Activated gamma-delta T cell treated with Interleukin-2 at 50 U/mL for 16 hours (primary cell): ENCODE measurements at regions not wholly inside any gene's neighbourhood (a gene's known extent, or its start where the extent isn't known, plus 50 kb on each side); places are given as distances from the start of the nearest gene placed in this dataset.
"Not testable (repeated sequence)": the region's sequence is repeated elsewhere in the genome, so short reads cannot be mapped to it uniquely, and the experiment has no call there.

Experiments used
- DNase-seq: peaks from one replicate; pipeline ENCODE4 v3.0.0-alpha.2; 2020

- DNase-seq, result no peak
These were observed 135.8 kb downstream of the PLCE1 start for GRCh38 chr10:94129393-94130130.

DNA sequence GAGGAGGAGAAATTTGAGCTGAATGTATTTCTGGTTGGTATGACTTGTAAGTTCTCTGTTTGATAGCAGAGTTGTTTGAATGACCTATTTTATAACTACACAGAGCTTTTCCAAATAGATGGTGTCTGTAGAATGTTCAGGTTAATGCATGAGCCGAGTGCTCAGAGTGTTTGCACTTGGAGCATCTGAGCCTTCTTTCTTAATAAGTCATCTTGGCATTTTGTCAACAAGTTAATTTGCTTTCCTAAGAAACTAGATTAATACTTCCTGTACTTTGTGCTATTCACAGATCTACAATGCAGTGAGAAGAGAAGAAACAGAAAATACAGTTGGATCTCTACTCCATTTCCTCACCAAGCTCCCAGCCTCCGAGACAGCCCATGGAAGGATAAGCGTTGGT, 138.2 kb downstream of the PLCE1 start:
- no peak for DNase-seq

DNA sequence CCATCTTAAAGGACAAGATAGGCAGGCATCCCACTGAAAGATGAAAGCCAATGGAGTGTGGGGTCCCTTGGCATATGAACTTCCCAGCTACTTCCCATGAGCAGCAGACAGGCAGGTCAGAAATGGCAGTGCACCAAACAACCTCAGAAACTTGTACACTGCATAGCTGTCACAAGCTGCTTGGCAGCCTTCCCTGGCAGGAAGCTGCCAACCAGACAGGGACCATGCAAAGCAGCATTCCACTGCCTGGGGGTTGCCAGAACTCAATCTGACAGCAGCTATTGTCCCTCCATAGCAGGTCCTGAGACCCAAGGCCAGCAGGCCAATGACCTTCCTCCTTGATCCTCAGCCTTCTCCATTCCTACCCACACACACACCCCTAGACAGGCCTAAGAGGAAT, 139.5 kb downstream of the PLCE1 start:
- no peak for DNase-seq

DNA sequence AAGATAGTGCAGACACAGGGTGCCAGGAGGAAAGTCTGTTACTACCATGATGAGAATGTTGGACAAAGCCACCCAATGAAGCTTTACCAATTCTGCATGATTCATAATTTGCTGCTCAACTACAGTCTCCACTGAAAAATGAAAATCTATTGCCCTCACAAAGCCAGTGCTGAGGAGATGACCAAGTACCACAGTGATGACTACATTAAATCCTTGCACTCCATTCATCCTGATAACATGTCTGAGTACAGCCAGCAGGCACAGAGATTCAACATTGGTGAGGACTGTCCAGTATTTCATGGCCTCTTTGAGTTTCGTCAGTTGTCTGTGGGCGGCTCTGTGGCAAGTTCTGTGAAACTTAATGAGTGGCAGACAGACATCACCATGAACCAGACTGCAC, 144.0 kb downstream of the PLCE1 start:
- no peak for DNase-seq

GRCh38 chr10:94138391-94138790, 144.7 kb downstream of the PLCE1 start:
- DNase-seq, result no peak

DNA sequence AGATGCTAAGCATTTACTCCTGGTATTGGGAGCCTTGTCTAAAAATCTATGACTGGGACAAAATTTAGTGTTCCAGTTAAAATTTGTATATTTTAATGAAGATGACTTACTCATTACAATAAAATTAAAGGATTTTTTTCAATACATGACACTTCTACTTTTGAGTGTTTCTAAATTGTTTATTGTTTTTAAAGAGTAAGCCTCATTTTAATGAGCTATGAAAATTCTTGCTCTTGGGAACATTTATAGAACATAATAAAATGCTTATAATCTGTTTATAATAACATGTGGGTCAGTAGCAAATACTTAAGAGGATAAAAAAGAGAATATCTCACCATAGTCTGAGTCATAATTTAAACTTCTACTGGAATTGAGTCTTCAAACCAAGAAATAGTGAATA, 149.5 kb downstream of the PLCE1 start:
- DNase-seq, result no peak

GRCh38 chr10:94146313-94146712, 152.6 kb downstream of the PLCE1 start:
- DNase-seq, result no peak

GRCh38 chr10:94146746-94147145, 153.0 kb downstream of the PLCE1 start:
- DNase-seq, result no peak

DNA sequence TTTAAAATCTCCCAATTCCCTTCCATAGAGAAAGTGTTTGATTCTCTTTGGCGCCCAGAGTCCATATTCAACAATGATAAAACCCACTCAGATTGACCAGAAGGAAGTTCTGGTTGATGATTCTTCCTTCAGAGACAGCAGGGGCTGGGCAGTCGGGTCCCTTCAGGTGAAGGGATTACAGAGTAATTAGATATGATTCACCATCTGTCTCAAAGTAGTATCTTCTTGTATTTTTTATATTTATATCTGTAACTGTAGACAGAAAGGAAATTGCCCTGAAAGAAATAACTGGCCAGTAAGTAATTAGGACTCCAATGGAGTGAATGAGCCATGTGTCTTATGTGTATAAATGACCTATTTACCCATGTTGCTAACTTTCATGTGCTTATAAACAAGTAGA, 156.0 kb downstream of the PLCE1 start:
- no peak for DNase-seq

DNA sequence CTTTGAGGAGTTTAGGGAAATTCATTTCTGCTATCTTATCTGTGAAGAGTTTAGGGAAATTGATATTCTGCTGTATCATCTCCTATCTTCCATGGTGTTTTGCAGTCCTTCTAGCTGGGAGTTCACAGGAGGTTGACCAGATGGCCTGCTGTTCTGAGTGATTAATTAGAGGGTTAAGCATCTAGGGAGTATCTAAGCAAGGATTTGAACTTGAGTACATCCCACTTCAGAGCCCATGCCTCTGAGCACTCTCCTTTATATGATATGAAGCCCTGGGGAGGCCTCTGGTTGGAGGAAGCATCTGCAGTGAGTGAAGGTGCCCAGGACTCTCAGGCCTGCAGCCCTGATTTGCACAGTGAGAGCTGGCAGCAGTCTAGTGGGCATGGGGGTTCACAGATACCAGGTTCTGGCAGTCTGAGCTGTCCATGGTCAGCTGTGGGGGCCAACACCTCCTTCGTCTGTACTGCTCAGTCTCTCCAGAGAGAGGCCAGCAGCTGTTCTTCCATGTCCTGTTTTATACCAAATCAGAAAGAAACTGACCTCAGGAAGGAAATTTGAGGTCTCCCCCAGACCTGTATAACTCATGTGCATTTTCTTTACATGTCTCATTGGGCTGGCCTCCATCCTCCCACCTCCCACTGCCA, 156.9 kb downstream of the PLCE1 start:
- DNase-seq, result no peak

DNA sequence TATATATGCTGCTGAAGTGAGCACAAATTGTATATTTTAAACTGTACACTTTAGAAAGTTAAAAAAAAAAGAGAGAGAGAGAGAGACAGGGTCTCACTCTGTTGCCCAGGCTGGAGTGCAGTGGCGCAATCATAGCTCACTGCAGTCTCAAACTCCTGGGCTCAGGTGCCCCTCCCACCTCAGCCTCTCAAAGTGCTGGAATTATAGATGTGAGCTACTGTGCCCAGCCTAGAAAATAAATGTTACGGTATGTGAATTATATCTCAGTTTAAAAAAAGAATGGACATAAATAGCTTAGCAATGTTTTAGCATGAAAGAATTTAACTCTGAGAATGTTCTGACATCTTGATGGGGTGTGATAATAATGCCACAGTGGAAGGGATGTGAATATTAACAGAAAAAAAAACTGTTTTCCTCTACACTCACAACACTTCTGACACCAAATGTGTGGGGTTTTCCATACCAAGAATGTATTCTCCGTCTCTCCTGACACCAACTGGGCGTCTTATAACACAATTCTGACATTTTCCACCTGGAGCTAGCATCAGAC, 162.1 kb downstream of the PLCE1 start:
- DNase-seq, result no peak

DNA sequence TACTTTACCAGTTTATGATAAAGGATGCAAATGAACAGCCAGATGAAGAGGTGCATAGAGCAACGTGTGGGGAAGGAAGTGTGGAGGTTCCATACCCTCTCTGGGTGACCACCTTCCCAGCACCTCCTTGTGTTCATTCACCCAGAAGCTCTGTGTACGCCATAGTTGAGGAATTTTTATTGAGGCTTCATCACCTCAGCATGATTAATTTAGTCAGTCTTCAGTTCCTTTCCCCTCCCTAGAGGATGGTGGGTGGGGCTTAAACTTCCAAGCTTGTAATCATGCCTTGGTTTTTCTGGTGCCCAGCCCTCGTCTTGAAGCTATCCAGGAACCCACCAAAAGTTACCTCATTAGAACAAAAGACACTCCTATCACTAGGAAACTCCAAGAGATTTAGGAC, 162.7 kb downstream of the PLCE1 start:
- no peak for DNase-seq

DNA sequence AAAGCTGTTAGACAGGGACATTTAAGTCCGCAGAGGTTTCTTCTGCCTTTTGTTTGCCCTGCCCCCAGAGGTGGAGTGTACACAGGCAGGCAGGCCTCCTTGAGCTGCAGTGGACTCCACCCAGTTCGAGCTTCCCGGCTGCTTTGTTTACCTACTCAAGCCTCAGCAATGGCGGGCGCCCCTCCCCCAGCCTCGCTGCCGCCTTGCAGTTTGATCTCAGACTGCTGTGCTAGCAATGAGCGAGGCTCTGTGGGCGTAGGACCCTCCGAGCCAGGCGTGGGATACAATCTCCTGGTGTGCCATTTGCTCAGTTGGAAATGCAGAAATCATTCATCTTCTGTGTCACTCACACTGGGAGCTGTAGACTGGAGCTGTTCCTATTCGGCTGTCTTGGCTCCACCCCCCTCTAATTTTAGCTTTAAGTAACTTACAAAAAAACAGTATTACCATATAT, 171.5 kb downstream of the PLCE1 start:
- not testable (repeated sequence) for DNase-seq

DNA sequence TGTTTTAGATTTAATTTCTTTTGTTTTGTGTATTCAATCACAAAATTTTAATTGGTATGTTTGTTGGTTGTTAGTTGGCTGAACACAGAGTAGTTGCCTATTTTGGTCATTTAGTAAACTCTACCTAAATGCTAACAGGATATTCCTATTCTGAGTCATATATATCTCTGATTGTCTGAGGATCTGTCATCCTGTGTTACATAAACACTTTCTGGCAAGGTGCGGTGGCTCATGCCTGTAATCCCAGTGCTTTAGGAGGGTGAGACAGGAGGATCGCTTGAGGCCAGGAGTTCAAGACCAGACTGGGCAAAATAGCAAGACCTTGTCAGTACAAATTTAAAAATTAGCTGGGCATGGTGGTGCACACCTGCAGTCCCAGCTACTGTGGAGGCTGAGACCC, 178.6 kb downstream of the PLCE1 start:
- DNase-seq, result no peak

DNA sequence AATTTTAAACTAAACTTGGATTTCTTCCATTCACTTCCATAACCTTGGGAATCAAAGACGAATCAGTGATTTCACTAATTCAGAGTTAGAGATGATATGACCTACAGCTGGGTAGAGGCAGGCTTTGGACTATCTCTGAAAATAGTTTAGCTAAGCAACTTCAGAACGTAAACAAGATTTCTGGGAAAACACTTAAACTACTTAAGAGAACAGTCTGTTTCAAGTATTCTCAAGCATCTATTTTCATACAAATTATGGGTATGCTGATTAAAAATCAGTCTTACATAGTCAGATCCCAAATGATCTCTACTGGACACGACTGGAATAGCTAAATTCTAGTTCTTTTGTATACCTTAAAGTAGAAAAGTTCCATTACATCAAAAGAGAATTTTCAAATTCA, 179.9 kb downstream of the PLCE1 start:
- DNase-seq, result no peak

- no peak for DNase-seq
These were observed 181.1 kb downstream of the PLCE1 start for GRCh38 chr10:94174838-94175237.

DNA sequence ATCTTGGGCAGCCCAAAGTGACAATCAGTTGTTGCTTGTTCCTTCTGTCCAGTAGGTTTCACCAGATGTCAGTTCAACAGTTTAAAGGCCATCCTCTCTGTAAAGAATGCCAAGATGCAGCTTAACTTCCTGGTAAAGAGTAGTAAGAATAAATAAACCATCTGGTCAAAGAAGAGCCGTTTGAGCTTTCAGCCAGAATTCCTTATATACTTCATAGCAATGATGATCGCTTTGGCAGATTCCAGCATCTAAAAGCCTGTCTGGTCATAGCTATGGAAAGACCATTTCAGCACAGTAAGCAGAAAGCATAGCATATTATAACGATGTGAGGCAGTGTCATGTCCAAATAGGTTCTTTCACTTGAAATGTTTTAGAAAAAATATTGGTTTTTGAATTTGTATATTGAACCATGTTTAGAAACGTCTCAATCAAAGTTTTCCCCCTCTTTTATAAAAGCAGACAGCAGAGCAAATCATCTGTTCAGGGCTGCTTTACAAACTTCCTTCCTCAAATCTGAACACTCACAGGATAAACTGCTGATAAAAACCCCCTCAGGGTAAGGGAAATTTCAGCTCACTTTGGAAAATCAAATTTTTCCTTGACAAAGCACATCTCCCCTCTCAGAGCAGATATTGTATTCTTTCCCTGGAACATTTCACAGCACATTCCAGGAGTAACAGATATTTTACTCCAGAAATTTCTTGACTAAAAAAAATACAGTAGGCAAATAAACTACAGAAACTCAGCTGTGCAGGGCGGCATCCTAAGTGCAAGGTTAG, 184.1 kb downstream of the NOC3L start:
- no peak for DNase-seq

DNA sequence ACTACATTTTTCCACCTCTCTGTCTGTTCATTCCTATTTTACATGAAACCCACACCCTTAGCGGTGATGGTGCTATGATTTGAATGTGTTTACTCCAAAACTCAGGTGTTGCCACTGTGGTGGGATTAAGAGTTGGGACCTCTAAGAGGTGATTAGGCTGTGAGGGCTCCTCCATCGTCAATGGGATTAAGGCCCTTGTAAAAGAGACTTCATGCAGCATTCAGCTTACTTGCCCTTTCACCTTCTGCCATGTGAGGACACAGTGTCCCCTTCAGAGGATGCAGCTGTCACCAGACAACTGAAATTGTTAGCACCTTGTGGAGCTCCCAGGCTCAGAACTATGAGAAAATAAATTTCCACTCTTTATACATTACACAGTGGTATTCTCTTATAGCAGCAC, 182.2 kb downstream of the NOC3L start:
- DNase-seq, result no peak

GRCh38 chr10:94183666-94184264, 179.0 kb downstream of the NOC3L start:
- DNase-seq, result no peak

GRCh38 chr10:94186722-94187121, 176.0 kb downstream of the NOC3L start:
- DNase-seq, result no peak

DNA sequence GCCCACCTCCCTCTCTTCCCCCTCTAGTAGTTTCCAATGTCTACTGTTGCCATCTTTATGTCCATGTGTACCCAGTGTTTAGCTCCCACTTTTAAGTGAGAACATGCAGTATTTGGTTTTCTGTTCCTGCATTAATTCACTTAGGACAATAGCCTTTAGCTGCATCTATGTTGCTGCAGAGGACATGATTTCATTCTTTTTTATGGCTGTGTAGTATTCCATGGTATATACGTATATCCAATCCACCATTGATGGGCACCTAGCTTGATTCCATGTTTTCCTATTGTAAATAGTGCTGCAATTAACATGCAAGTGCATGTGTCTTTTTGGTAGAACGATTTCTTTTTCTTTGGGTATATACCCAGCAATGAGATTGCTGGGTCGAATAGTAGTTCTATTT, 170.4 kb downstream of the NOC3L start:
- no peak for DNase-seq

DNA sequence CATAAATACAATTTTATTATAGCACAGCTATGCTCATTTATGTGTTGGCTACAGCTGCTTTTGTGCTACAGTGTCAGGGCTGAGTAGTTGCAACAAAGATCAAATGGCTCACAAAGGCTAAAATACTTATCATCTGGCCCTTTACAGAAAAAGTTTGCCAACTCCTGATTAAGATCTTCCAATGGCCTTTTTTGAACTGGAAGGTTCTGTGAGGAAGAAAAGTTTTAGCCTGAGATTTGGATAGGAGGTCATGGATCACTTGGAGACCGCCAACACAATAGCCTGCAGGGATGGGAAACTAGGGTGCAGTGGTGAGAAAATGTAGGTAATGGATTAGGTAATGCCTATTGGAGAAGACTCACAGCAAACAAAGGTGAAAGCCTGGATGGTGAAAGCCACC, 169.8 kb downstream of the NOC3L start:
- DNase-seq, result no peak

DNA sequence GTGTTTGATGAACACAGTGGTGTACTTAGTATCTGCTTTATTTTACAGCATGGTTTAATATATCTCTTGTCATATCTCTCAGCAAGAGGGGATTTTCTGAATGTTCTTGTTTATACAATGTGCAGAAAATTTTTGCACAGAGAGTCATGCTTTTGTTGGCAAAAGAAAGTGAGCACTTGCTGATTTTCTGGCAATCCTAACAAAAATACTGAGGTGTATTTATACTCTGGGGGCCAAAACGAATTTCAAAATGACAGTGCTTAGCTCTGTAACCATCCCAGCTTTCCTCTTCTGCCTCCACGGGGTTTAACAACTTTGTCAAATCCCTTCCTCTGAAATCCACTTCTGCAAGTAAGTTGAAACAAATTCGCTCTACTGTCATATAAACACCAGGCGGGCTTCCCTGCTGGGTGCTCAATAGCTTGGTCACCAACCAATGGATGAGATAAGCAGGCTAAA, 169.2 kb downstream of the NOC3L start:
- no peak for DNase-seq
